ENCODE measurements at regions not wholly inside any gene's neighbourhood (a gene's known extent, or its start where the extent isn't known, plus 50 kb on each side); places are given as distances from the start of the nearest gene placed in this dataset.
A peak's percentile ranks its signal among the peaks of the same experiment; 100 is the strongest.

DNA sequence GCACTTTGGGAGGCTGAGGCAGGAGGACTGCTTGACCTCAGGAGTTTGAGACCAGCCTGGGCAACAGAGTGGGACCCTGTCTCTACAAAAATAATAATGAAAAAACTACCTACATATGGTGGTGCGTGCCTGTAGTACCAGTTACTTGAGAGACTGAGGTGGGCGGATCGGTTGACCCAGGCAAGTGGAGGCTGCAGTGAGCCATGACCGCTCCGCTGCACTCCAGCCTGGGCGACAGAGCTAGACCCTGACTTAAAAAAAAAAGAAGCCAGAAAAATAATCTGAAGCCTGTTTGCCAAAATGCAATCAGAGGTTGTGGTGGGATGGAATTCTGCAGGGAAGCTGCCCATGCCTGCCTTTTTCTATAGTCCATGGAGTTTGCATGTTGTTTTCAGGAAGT lies 50.4 kb upstream of the GGTA1 start:
- TF ChIP-seq RAD21 (conservative IDR thresholded peaks at IDR 0.05) = no peak
- TF ChIP-seq POLR2AphosphoS5 (IDR thresholded peaks at IDR 0.05) = no peak
- TF ChIP-seq, protein P1, sequence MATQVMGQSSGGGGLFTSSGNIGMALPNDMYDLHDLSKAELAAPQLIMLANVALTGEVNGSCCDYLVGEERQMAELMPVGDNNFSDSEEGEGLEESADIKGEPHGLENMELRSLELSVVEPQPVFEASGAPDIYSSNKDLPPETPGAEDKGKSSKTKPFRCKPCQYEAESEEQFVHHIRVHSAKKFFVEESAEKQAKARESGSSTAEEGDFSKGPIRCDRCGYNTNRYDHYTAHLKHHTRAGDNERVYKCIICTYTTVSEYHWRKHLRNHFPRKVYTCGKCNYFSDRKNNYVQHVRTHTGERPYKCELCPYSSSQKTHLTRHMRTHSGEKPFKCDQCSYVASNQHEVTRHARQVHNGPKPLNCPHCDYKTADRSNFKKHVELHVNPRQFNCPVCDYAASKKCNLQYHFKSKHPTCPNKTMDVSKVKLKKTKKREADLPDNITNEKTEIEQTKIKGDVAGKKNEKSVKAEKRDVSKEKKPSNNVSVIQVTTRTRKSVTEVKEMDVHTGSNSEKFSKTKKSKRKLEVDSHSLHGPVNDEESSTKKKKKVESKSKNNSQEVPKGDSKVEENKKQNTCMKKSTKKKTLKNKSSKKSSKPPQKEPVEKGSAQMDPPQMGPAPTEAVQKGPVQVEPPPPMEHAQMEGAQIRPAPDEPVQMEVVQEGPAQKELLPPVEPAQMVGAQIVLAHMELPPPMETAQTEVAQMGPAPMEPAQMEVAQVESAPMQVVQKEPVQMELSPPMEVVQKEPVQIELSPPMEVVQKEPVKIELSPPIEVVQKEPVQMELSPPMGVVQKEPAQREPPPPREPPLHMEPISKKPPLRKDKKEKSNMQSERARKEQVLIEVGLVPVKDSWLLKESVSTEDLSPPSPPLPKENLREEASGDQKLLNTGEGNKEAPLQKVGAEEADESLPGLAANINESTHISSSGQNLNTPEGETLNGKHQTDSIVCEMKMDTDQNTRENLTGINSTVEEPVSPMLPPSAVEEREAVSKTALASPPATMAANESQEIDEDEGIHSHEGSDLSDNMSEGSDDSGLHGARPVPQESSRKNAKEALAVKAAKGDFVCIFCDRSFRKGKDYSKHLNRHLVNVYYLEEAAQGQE (IDR thresholded peaks at IDR 0.05; ENCODE audit: borderline replicate concordance) = no peak
- TF ChIP-seq, protein P2, sequence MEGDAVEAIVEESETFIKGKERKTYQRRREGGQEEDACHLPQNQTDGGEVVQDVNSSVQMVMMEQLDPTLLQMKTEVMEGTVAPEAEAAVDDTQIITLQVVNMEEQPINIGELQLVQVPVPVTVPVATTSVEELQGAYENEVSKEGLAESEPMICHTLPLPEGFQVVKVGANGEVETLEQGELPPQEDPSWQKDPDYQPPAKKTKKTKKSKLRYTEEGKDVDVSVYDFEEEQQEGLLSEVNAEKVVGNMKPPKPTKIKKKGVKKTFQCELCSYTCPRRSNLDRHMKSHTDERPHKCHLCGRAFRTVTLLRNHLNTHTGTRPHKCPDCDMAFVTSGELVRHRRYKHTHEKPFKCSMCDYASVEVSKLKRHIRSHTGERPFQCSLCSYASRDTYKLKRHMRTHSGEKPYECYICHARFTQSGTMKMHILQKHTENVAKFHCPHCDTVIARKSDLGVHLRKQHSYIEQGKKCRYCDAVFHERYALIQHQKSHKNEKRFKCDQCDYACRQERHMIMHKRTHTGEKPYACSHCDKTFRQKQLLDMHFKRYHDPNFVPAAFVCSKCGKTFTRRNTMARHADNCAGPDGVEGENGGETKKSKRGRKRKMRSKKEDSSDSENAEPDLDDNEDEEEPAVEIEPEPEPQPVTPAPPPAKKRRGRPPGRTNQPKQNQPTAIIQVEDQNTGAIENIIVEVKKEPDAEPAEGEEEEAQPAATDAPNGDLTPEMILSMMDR (IDR thresholded peaks at IDR 0.05; ENCODE audit: poor library complexity, severe bottlenecking) = no peak
- TF ChIP-seq SMC3 (conservative IDR thresholded peaks at IDR 0.05; ENCODE audit: poor library complexity) = no peak
- TF ChIP-seq EP300 (conservative IDR thresholded peaks at IDR 0.05; ENCODE audit: poor library complexity, severe bottlenecking) = no peak
- no peak overlapping the region for H3K9ac ChIP-seq (ENCODE audit: low read length)
- no peaks in the 10 kb centered on the region for H3K79me2 ChIP-seq (replicated peaks; ENCODE audit: insufficient read depth, low read length)
- no peak overlapping the region for H3K27ac ChIP-seq (ENCODE audit: low read length)
- no peak overlapping the region for H3K4me2 ChIP-seq (ENCODE audit: low read length)
- peak overlapping the region; percentile 61 for H3K4me3 ChIP-seq (ENCODE audit: low read length)
- H3K9me3 ChIP-seq (ENCODE audit: low read length) = no peaks in the 10 kb centered on the region
- H4K20me1 ChIP-seq (ENCODE audit: insufficient read depth) = no peaks in the 10 kb centered on the region
- no peaks in the 10 kb centered on the region for H3K27me3 ChIP-seq (ENCODE audit: insufficient read depth, low read depth, low read length)
- H3K36me3 ChIP-seq (ENCODE audit: insufficient read depth, low read length) = no peaks in the 10 kb centered on the region
- no peaks in the 10 kb centered on the region for H3F3A ChIP-seq (ENCODE audit: insufficient read depth, low read length, poor library complexity, severe bottlenecking)
- H3K9me2 ChIP-seq (ENCODE audit: insufficient read depth, low read length) = no peaks in the 10 kb centered on the region
- H2AFZ ChIP-seq (ENCODE audit: low read depth, low read length) = no peak overlapping the region

DNA sequence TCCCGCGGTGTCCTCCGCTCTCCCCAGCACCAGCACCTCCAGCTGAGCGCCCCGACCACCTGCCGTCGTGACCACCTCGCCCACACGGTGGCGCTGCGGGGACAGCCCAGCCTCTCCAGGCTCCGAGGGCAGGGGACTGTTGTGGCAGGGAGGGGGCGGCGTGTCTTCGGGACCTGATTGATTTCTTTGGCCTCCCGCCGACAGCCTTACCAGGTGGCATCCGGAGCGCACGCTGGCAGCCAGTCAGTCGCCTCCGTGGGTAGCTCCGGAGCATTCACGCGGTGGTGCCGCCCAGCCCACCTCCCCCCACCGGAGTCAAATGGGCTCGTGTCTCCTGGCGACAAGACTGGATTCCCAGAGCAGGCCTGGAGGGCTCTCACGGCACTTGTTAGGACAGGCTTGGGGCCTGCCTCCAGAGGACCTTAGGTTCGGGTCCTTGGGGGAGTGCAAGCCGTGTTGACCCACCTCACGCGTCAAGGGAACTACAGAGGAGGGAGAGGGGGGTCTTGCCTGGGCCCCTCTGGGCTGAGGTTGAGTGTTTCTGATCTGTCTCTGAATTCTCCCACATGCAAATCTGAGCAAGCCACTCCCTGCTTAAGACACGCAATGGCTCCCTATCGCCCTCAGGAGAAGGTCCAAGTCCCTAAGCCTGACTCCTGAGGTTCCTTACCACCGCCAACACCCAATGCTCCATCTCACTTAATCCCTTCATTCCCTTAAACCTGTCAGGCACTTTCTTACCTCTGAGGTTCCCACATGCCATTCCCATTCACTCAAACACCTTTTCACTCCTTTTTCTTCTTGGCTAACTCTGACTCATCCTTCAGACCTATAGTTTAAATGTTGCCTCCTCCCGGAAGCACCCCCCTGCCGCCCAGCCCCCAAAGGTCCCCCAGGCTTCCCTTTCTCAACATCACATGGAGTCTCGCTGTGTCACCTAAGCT lies 51.2 kb upstream of the GGTA1 start:
- peak overlapping the region; percentile 27 for H2AFZ ChIP-seq (ENCODE audit: low read depth, low read length)
- H4K20me1 ChIP-seq (ENCODE audit: insufficient read depth) = no peaks in the 10 kb centered on the region
- H3K4me3 ChIP-seq (ENCODE audit: low read length) = peak overlapping the region; percentile 61
- no peaks in the 10 kb centered on the region for H3K79me2 ChIP-seq (replicated peaks; ENCODE audit: insufficient read depth, low read length)
- H3K36me3 ChIP-seq (ENCODE audit: insufficient read depth, low read length) = no peaks in the 10 kb centered on the region
- no peak overlapping the region for H3K4me2 ChIP-seq (ENCODE audit: low read length)
- H3F3A ChIP-seq (ENCODE audit: insufficient read depth, low read length, poor library complexity, severe bottlenecking) = no peaks in the 10 kb centered on the region
- TF ChIP-seq, protein P2 (IDR thresholded peaks at IDR 0.05; ENCODE audit: poor library complexity, severe bottlenecking) = peak; percentile 93
- TF ChIP-seq POLR2AphosphoS5 (IDR thresholded peaks at IDR 0.05) (no peak), SMC3 (conservative IDR thresholded peaks at IDR 0.05; ENCODE audit: poor library complexity) (peak; percentile 96), EP300 (conservative IDR thresholded peaks at IDR 0.05; ENCODE audit: poor library complexity, severe bottlenecking) (no peak), EZH2 (IDR thresholded peaks at IDR 0.05; ENCODE audit: borderline replicate concordance, insufficient read depth, low read length, poor library complexity, severe bottlenecking) (no peak), MXI1 (conservative IDR thresholded peaks at IDR 0.05; ENCODE audit: poor library complexity, severe bottlenecking) (peak; percentile 43), RAD21 (conservative IDR thresholded peaks at IDR 0.05) (peak; percentile 92), TAF1 (IDR thresholded peaks at IDR 0.05; ENCODE audit: low read depth) (no peak)
- TF ChIP-seq, protein P1 (IDR thresholded peaks at IDR 0.05; ENCODE audit: borderline replicate concordance) = no peak
- H3K9me3 ChIP-seq (ENCODE audit: low read length) = no peaks in the 10 kb centered on the region
- no peaks in the 10 kb centered on the region for H3K27me3 ChIP-seq (ENCODE audit: insufficient read depth, low read depth, low read length)
- H3K27ac ChIP-seq (ENCODE audit: low read length) = no peak overlapping the region
- H3K9ac ChIP-seq (ENCODE audit: low read length) = peak overlapping the region; percentile 44
- H3K9me2 ChIP-seq (ENCODE audit: insufficient read depth, low read length) = no peaks in the 10 kb centered on the region
